Fibroblast of the aortic adventitia (primary cell): ENCODE measurements at regions not wholly inside any gene's neighbourhood (a gene's known extent, or its start where the extent isn't known, plus 50 kb on each side); places are given as distances from the start of the nearest gene placed in this dataset.

ENCODE experiments used
- DNase-seq: peaks from one replicate; pipeline ENCODE4 v3.0.0-alpha.2; 2010; ENCODE audit warnings: low read depth
- H3K4me3 ChIP-seq: 2 replicates; pipeline ENCODE4 v1.5.1; 2011; ENCODE audit warnings: low read depth, mild to moderate bottlenecking, control low read depth, low read length, moderate library complexity
- TF ChIP-seq, protein P1 (sequence below): IDR thresholded peaks from 2 replicates; pipeline ENCODE4 v1.5.1; 2011; ENCODE audit warnings: mild to moderate bottlenecking, low read length, control low read depth, inconsistent platforms; ENCODE audit not compliant: insufficient read depth

DNA sequence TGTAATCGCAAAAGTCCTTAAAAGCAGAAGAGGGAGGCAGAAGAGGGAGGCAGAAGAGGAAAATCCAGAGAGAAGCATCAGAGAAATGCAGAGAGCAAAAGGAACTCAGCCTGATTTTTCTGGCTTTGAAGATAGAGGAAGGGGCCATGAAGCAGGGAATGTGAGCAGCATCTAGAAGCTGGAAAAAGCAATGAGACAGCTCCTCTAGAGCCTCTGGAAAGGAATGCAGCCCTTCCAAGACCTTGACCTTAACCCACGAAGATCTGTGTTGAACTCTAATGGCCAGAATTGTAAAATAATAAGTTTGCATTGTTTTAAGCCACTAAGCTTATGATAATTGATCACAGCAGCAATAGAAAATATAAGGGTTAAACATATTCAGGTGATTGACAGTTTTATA is 159.6 kb downstream of the ATPSCKMT start:
- TF ChIP-seq, protein P1, sequence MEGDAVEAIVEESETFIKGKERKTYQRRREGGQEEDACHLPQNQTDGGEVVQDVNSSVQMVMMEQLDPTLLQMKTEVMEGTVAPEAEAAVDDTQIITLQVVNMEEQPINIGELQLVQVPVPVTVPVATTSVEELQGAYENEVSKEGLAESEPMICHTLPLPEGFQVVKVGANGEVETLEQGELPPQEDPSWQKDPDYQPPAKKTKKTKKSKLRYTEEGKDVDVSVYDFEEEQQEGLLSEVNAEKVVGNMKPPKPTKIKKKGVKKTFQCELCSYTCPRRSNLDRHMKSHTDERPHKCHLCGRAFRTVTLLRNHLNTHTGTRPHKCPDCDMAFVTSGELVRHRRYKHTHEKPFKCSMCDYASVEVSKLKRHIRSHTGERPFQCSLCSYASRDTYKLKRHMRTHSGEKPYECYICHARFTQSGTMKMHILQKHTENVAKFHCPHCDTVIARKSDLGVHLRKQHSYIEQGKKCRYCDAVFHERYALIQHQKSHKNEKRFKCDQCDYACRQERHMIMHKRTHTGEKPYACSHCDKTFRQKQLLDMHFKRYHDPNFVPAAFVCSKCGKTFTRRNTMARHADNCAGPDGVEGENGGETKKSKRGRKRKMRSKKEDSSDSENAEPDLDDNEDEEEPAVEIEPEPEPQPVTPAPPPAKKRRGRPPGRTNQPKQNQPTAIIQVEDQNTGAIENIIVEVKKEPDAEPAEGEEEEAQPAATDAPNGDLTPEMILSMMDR = no peak
- DNase-seq = no peak
- no peak overlapping the region for H3K4me3 ChIP-seq

DNA sequence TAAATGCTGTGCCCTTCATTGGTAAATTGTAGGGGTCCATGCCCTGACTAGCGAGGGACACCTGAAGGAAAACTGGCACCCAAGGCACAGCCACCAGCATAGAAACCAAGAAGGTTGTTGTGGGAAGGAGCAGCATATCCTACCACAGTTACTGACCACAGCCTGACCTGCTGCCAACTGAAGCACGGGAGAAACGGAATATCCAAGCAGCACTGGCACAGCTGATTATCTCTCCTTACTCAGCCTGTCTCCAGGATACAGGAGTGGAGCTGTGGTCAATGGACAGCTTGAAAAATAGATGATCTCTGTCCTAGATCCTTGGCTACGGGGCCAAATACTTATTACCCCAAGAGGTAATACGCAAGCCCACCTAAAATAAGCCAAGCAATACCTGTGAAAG is 164.5 kb downstream of the ATPSCKMT start:
- H3K4me3 ChIP-seq = no peak overlapping the region
- TF ChIP-seq, protein P1 = no peak
- DNase-seq = no peak

DNA sequence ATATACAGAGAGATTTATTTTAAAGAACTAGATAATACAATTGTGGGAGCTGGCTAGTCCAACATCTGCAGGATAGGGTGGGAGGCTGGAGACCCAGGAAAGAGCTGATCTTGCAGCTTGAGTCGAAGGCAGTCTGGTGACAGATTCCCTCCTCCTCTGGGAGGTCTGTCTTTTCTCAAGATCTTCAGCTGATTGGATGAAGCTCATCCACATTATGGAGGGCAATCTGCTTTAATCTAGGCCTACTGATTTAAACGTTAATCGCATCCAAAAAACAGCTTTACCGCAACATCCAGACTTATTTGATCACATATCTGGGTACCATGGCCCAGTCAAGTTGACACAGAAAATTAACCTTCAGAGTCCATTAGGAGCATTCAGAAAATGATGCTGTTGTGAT is 168.1 kb downstream of the ATPSCKMT start:
- TF ChIP-seq, protein P1 = no peak
- no peak for DNase-seq
- H3K4me3 ChIP-seq = no peak overlapping the region

DNA sequence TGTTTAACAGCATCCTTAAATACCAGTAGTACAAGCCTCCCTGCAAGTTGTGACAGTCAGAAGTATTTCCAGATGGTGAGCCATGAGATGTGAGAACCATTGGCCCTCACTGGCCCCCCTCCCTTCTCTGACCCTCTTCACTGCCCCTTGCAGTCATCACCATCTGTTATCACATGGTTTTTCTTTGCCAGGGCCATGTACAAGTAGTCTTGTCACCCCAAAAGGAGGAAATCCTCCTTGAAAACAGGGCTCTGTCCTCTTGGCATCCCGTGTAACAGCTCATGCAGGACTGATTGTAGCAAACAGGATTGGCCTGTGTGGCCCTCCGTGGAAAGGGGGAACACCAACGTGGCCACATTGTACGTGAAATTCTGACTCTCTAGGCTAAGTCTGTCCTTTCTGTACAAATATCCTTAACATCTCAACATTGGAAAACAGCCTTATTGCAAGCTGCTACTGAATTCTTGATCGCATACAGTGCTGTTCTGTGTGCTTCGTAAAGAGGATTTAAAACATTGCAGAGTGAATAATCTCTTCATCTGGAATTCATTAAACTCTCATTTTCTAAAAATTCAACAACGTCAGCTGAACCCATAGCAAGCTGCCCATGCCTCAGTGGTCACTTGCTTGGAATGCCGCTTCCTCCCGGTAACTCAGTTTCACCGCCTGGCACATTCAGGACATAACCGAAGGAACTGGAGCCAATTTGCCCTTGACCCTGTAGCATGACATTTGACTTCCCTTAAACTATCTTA is 171.7 kb downstream of the ATPSCKMT start:
- H3K4me3 ChIP-seq = peak overlapping the region; percentile 13
- TF ChIP-seq, protein P1 = no peak
- peak; percentile 74 for DNase-seq

DNA sequence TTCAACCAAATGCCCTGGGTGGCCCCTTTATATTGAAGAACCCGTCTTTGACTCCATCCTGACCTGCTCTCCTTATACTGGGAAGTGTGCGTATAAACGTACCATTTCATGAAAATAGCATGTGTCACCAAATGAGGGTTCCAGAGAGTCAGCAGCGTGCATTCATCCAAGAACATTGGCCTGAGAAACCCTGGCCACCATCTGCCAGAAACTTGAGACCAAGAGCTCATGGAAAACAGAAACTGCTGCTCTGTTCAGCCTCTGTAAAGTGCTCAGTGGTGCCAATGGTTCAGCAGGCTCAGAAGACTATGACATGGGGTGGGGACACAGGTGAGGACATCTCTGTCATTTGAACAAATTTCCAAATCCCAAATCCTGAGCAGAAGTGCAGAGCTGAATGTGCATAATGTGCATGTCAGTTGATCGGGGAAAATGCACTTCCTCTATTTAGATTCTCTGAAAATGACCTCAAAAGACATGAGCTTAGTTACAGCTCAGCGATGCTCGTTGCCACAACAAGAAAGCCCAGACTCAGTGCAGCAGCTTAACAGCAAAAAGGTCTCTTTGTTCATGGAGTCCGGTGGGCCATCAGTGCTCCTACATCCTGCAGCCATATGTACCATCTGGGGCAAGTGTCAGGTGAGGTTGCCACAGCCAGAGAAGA is 176.1 kb downstream of the ATPSCKMT start:
- TF ChIP-seq, protein P1 = no peak
- no peak overlapping the region for H3K4me3 ChIP-seq
- DNase-seq = no peak

DNA sequence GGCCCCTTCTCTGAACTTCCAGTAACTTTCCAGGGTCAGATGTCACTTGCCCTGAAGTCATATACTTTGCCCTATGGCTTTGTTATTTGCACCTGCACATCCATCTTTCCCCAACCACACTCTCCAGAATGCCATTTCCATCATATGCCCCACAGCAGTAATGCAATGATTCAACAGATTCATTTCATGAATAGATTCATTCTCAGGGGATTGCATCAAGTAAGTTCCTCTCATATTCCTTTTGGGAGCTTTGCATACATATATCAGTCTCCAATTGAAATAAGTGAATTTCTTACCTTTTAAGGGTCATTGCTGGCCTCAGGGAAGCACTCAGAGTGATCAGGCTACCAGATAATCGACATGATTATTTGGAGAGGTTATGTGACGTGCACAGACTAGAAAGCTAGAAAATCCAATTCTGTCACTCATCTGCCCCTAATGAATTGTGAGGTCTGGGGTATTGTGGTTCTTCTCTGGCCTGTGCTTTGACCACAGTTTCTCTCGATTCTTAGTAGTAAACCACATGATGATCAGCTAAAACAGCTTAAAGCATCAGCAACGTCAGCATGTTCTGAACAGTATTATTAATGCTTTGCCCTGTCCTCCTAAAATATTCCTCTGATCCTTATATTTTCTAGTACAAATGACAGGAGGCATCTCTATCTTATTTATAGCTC is 179.9 kb downstream of the ATPSCKMT start:
- TF ChIP-seq, protein P1 = no peak
- no peak for DNase-seq
- no peak overlapping the region for H3K4me3 ChIP-seq
